Neural progenitor cell (in vitro differentiated cells): ENCODE measurements at regions not wholly inside any gene's neighbourhood (a gene's known extent, or its start where the extent isn't known, plus 50 kb on each side); places are given as distances from the start of the nearest gene placed in this dataset.
A peak's percentile ranks its signal among the peaks of the same experiment; 100 is the strongest.

Source experiments
- DNase-seq: peaks from one replicate; pipeline ENCODE4 v3.0.0-alpha.2; 2016; ENCODE audit warnings: low spot score
- H2AFZ ChIP-seq: fragments of 200-600 bp; sonication (generic); replicated peaks from 2 replicates; pipeline ENCODE4 v1.6.1; 2016; ENCODE audit warnings: antibody characterized with exemption
- H3F3A ChIP-seq: fragments of 200-600 bp; sonication (generic); 2 replicates; pipeline ENCODE4 v1.6.1; 2016; ENCODE audit warnings: antibody characterized with exemption, low read depth
- H3K27ac ChIP-seq: fragments of 200-600 bp; sonication (generic); 2 replicates; pipeline ENCODE4 v1.5.1; 2016; ENCODE audit warnings: mild to moderate bottlenecking
- H3K27me3 ChIP-seq: fragments of 200-600 bp; sonication (generic); 2 replicates; pipeline ENCODE4 v1.6.1; 2016; ENCODE audit warnings: mild to moderate bottlenecking, moderate library complexity
- H3K36me3 ChIP-seq: fragments of 200-600 bp; sonication (generic); 2 replicates; pipeline ENCODE4 v1.5.1; 2016
- H3K4me1 ChIP-seq: fragments of 200-600 bp; sonication (generic); 2 replicates; pipeline ENCODE4 v1.6.1; 2016; ENCODE audit warnings: mixed run types
- H3K4me2 ChIP-seq: fragments of 200-600 bp; sonication (generic); 2 replicates; pipeline ENCODE4 v1.6.1; 2016
- H3K4me3 ChIP-seq: fragments of 200-600 bp; sonication (generic); 2 replicates; pipeline ENCODE4 v1.5.1; 2016
- H3K79me2 ChIP-seq: fragments of 200-600 bp; sonication (generic); 2 replicates; pipeline ENCODE4 v1.6.1; 2016; ENCODE audit warnings: low read depth
- H3K9ac ChIP-seq: fragments of 200-600 bp; sonication (generic); 2 replicates; pipeline ENCODE4 v1.6.1; 2016
- H3K9me3 ChIP-seq: fragments of 200-600 bp; sonication (generic); 2 replicates; pipeline ENCODE4 v1.5.1; 2016; ENCODE audit warnings: low read depth
- H4K20me1 ChIP-seq: fragments of 200-600 bp; sonication (generic); 2 replicates; pipeline ENCODE4 v1.6.1; 2016; ENCODE audit warnings: low read depth
- H3K27ac Mint-ChIP-seq: 3 replicates; pipeline ENCODE4 v1.8.0; 2021; ENCODE audit warnings: mixed read lengths
- H3K27me3 Mint-ChIP-seq: 2 replicates; pipeline ENCODE4 v1.8.0; 2022; ENCODE audit warnings: low read depth, mild to moderate bottlenecking, inconsistent platforms, moderate library complexity, mixed read lengths; ENCODE audit not compliant: insufficient read depth
- H3K36me3 Mint-ChIP-seq: 3 replicates; pipeline ENCODE4 v1.8.0; 2021; ENCODE audit warnings: mixed read lengths
- H3K4me1 Mint-ChIP-seq: 3 replicates; pipeline ENCODE4 v1.8.0; 2021; ENCODE audit warnings: mixed read lengths
- H3K4me3 Mint-ChIP-seq: 3 replicates; pipeline ENCODE4 v1.8.0; 2021; ENCODE audit warnings: mild to moderate bottlenecking, moderate library complexity, mixed read lengths
- H3K9me3 Mint-ChIP-seq: 3 replicates; pipeline ENCODE4 v1.8.0; 2020; ENCODE audit warnings: mixed read lengths
- EZH2 ChIP-seq: fragments of 200-600 bp; sonication (generic); IDR thresholded peaks from 2 replicates; pipeline ENCODE4 v1.6.1; 2017; ENCODE audit warnings: antibody characterized with exemption, mild to moderate bottlenecking, moderate library complexity
- EZH2phosphoT487 ChIP-seq: fragments of 200-600 bp; sonication (generic); IDR thresholded peaks from 2 replicates; pipeline ENCODE4 v1.6.1; 2017; ENCODE audit warnings: antibody characterized with exemption
- TF ChIP-seq, protein P1 (sequence below): fragments of 200-600 bp; sonication (generic); IDR thresholded peaks from 2 replicates; pipeline ENCODE4 v1.5.1; 2017; ENCODE audit warnings: antibody characterized with exemption, mild to moderate bottlenecking

DNA sequence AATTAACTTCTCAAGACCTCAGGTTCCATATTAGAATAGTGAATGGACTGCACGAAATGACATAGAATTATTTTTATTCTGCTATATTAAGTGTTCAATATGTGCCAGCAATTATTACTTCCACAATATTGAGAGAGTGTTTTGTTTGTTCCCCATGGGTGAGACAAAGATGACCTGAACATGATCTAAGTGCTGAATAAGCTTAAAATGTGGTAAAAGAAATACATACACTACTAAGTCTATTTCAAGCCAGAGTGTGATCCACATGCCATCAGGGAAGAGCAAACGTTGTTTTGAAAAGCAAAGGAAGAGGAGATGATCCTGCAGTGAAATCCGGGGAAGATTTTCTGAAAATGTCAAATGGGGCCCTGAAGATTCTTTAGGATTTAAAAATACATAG is 59.8 kb upstream of the RUNX1 start:
- Histone ChIP-seq H2AFZ (no peak overlapping the region), H4K20me1 (no peaks in the 10 kb centered on the region), H3K27me3 (no peaks in the 10 kb centered on the region), H3K9me3 (no peaks in the 10 kb centered on the region), H3K4me3 (no peak overlapping the region), H3K36me3 (no peaks in the 10 kb centered on the region), H3K27ac (no peak overlapping the region), H3K4me1 (no peaks in the 10 kb centered on the region), H3F3A (no peaks in the 10 kb centered on the region), H3K4me2 (no peak overlapping the region), H3K9ac (no peak overlapping the region), H3K79me2 (no peaks in the 10 kb centered on the region)
- Mint-ChIP-seq H3K4me3 (no peak overlapping the region), H3K36me3 (no peaks in the 10 kb centered on the region), H3K4me1 (no peaks in the 10 kb centered on the region), H3K27ac (no peak overlapping the region), H3K9me3 (no peaks in the 10 kb centered on the region), H3K27me3 (no peaks in the 10 kb centered on the region)
- TF ChIP-seq EZH2phosphoT487 (no peak), EZH2 (no peak)
- TF ChIP-seq, protein P1, sequence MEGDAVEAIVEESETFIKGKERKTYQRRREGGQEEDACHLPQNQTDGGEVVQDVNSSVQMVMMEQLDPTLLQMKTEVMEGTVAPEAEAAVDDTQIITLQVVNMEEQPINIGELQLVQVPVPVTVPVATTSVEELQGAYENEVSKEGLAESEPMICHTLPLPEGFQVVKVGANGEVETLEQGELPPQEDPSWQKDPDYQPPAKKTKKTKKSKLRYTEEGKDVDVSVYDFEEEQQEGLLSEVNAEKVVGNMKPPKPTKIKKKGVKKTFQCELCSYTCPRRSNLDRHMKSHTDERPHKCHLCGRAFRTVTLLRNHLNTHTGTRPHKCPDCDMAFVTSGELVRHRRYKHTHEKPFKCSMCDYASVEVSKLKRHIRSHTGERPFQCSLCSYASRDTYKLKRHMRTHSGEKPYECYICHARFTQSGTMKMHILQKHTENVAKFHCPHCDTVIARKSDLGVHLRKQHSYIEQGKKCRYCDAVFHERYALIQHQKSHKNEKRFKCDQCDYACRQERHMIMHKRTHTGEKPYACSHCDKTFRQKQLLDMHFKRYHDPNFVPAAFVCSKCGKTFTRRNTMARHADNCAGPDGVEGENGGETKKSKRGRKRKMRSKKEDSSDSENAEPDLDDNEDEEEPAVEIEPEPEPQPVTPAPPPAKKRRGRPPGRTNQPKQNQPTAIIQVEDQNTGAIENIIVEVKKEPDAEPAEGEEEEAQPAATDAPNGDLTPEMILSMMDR: no peak
- no peak for DNase-seq

DNA sequence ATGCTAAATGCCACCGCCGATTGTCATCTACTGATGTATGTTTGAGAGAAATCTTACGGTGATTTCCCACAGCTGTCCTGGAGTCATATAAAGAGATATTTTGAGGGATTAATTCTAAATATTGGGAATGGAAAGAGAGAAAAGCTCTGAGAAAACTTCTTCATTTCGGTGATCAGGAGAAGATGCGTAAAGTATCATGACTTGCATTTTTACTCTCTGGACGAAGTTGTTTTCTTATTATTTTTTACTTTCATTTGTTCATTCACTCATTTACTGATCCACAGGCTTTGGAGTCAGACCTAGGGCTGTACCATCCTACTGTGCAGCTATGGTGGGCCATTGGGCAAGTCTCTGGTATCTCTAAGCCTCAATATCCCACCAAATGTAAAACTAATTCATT is 58.4 kb upstream of the RUNX1 start:
- no peaks in the 10 kb centered on the region for H3K36me3 Mint-ChIP-seq
- no peak overlapping the region for H3K4me3 ChIP-seq

DNA sequence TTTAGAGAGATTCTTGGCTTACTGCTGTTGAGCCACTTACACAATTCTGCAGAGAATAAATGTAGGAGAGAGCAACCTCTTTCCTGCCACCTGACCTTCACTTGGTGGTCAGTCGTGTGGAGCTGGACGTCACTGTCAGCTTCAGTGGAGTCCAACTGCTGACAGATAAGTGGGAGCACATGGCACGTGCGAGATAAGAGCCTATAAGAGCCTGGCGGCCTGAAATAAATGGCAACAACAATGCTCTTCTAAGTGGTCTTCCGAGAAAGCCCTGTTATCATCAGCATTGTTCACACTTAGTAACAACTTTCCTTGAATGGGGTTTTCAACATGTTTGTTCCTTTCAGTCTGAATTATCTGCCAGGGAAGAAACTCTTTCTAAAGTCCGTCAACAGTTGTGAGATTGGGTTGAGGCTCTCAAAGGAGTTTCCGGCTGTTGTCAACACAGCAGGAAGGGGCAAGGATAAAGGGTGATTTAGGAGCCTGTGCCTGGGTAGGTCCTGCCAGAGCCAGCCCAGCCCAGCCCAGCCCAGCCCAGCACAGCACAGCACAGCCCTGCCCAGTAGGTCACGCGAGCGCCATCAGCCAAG is 57.2 kb upstream of the RUNX1 start:
- Mint-ChIP-seq H3K36me3 (no peaks in the 10 kb centered on the region), H3K27me3 (no peaks in the 10 kb centered on the region), H3K9me3 (no peaks in the 10 kb centered on the region), H3K4me1 (no peaks in the 10 kb centered on the region), H3K4me3 (no peak overlapping the region), H3K27ac (no peak overlapping the region)
- DNase-seq: no peak
- Histone ChIP-seq H3K9me3 (no peaks in the 10 kb centered on the region), H3F3A (no peaks in the 10 kb centered on the region), H3K9ac (no peak overlapping the region), H3K4me3 (no peak overlapping the region), H3K4me2 (no peak overlapping the region), H4K20me1 (no peaks in the 10 kb centered on the region), H3K27me3 (no peaks in the 10 kb centered on the region), H3K36me3 (no peaks in the 10 kb centered on the region), H3K4me1 (no peaks in the 10 kb centered on the region), H2AFZ (peak overlapping the region; percentile 80), H3K27ac (no peak overlapping the region), H3K79me2 (no peaks in the 10 kb centered on the region)
- TF ChIP-seq, protein P1: no peak

More for the DNA sequence above, 58.4 kb upstream of the RUNX1 start:
- Histone ChIP-seq H3K4me2 (no peak overlapping the region), H3K27ac (no peak overlapping the region), H3K4me1 (no peaks in the 10 kb centered on the region), H3F3A (no peaks in the 10 kb centered on the region), H2AFZ (no peak overlapping the region), H3K9me3 (no peaks in the 10 kb centered on the region), H3K36me3 (no peaks in the 10 kb centered on the region), H3K79me2 (no peaks in the 10 kb centered on the region), H3K9ac (no peak overlapping the region), H4K20me1 (no peaks in the 10 kb centered on the region), H3K27me3 (no peaks in the 10 kb centered on the region)
- no peaks in the 10 kb centered on the region for H3K4me1 Mint-ChIP-seq
- no peak for DNase-seq
- H3K4me3 Mint-ChIP-seq: no peak overlapping the region
- H3K27me3 Mint-ChIP-seq: no peaks in the 10 kb centered on the region
- TF ChIP-seq, protein P1: no peak
- no peak for TF ChIP-seq EZH2phosphoT487
- no peak for TF ChIP-seq EZH2
- no peaks in the 10 kb centered on the region for H3K9me3 Mint-ChIP-seq
- no peak overlapping the region for H3K27ac Mint-ChIP-seq
